GM21717 (cell line): ENCODE measurements at regions not wholly inside any gene's neighbourhood (a gene's known extent, or its start where the extent isn't known, plus 50 kb on each side); places are given as distances from the start of the nearest gene placed in this dataset.
"Not testable (repeated sequence)": the region's sequence is repeated elsewhere in the genome, so short reads cannot be mapped to it uniquely, and the experiment has no call there.

Experiments
- ATAC-seq: cut with Tn5 transposase; IDR thresholded peaks from one replicate; pipeline ENCODE4 v1.9.1; 2021; ENCODE audit warnings: mild to moderate bottlenecking, moderate library complexity; ENCODE audit not compliant: unreplicated experiment

DNA sequence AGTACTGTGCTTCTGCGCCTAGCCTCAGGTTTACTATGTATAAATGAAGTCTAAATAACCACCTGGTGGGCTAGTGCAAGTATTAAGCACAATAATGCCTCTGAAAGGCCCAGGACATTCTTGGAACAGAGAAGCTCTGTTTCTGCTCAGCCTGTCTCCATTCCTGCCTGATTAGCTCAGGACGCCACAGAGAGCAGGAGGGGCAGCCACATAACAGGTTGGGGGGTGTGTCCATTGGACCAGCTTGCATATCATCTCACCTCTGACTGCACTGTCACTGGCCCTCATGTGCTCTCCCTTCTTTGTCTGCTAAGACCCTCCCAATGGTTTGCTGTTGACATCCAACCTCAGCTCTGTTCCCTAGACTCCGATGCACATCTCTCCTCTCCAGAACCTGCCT, 52.8 kb upstream of the IKZF1 start:
- no peak for ATAC-seq

DNA sequence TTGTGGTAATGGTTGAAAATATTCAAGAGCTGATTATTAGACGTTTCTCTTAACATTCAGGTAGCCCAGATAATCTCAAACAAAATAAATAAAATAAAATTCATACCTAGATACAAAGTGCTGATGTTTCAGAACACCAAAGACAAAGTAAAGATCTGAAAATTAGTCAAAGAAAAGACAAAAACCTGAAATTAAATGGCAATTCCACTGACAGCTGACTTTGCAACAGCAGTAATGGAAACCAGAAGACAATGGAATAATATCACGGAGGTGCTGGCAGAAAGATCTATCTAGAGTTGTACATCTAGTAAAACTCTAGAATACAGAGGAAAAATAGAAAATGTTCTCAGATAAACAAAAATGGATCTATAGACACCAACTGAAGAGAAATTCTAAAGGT, 58.0 kb upstream of the IKZF1 start:
- ATAC-seq: no peak

DNA sequence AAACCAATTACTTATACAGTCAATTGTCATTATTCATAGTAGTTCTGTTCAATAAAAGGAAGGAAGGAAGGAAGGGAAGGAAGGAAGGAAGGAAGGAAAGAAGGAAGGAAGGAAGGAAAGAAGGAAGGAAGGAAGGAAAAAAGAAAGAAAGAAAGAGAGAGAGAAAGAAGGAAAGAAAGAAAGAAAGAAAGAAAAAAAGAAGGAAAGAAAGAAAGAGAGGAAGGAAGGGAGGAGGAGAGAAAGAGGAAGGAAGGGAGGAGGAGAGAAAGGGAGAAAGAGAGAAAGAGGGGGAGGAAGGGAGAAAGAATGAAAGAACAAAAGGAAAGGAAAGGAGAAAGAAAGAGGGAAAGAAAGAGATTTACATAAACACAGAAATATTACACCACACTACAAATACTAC, 62.4 kb upstream of the IKZF1 start:
- not testable (repeated sequence) for ATAC-seq

DNA sequence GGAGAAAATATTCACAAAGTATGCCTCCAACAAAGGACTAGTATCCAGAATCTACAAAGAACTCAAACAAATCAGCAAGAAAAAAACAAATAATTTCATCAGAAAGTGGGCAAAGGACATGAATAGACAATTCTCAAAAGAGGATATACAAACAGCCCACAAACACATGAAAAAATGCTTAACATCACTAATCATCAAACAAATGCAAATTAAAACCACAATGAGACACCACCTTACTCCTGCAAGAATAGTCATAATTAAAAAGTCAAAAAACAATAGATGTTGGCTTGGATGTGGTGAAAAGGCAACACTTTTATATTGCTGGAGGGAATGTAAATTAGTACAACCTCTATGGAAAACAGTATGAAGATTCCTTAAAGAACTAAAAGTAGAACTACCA, 63.8 kb upstream of the IKZF1 start:
- ATAC-seq: not testable (repeated sequence)

DNA sequence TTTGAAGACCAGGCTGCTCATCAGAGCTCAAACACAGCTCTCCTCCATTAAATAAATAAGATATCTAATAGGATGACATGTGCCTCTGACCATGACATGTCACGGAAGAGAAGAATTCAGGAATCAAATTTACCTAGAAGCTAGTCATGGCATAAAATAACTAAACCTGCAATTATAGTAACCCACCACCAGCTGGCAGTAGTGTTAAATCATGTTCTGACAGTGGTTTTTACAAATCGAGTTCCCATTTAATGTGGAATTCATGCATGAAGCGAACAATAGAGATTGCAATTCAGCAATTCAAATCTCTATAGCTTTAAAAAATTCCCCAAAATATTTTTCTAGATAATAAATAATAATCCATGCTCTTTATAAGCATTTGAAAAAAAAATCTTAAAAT, 74.6 kb upstream of the IKZF1 start:
- no peak for ATAC-seq

DNA sequence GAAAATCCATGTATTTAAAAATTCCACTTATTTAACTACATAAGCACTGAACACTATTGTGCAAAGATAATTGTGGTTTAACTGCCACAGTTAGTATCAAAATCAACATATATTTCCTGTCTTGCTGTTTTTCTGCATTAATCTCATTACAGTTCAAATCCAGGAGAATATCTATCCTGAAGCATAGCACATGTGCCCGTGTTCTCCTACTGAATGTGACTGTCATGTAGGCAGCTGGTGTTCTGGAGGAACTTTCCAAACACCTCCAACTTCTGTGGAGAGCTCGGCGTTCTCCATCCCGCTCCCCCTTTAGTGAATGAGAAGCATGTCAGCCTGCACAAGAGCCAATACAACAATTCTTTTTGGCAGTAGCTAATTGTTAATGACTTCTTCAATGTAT, 76.4 kb upstream of the IKZF1 start:
- ATAC-seq: no peak

DNA sequence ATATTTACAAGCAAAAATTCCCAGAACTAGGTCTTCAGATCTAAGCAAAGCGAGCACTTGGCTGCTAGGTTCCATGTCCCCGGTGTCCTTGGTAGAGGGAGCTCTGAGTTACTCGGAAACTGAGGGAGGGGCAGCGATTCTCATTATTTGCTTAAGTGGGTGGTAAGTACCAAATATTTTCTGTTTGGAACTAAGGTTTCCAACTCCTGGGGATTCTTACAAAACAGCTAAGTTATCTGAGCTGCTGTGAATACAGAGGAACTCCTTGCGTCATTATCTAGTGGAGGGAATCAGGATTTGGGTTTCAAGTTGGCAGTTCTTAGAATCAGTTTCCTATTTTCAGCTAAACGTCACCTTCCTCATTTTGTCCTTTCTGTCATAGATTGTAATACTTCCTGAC, 76.8 kb upstream of the IKZF1 start:
- ATAC-seq: no peak

DNA sequence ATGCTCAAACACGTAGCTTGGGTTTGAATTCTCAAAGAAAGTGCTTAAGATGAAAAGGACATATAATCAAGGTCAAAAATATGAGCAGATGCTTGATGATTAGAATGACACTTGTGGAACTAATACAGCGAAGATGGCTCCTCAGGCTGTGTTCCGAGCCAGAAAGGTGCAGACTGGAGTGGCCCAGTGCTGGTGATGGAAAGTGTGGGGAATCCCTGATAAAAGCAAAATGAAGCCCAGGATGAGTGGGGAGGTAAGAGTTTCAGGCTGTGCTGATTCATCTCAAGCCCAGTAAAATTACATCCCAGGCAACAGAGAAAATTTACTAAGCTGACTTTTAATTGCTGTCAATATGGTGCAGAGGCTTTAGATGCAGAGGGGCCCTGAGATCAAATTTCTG, 77.8 kb upstream of the IKZF1 start:
- no peak for ATAC-seq

DNA sequence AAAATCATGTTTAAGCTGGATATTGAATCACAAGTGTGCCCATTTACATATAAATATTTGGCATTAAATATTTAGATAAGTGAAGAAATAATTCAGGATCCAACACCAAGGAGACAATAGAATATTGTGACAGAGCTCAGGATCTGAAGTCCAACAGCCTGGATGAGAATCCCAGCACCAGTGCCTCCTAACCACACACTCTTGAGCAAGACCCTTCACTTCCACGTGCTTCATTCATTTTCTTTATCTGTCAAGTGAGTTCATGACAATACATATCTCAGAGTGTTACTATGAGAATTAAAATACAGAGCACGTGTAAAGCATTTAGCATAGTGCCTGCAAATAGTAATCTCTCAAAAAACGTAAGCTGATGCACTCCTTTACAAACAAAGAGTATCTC, 78.4 kb upstream of the IKZF1 start:
- no peak for ATAC-seq

DNA sequence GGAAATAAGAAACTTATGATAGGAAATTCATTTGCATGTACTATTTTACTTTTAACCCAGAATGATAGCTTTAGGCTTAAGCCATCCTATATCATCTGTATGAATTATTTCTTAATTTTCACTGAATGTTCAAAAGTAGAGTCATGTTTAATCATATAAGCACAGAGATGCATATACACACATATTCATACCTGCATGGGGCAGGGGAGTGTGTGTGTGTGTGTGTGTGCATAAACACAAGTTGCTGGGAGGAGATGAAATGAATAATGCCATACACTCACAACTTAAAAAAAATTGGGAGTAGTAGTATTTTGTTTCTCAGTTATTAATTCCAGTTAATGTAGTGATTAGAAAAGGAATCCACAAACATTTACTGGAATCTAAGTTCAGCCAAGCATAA, 83.1 kb upstream of the IKZF1 start:
- ATAC-seq: no peak

DNA sequence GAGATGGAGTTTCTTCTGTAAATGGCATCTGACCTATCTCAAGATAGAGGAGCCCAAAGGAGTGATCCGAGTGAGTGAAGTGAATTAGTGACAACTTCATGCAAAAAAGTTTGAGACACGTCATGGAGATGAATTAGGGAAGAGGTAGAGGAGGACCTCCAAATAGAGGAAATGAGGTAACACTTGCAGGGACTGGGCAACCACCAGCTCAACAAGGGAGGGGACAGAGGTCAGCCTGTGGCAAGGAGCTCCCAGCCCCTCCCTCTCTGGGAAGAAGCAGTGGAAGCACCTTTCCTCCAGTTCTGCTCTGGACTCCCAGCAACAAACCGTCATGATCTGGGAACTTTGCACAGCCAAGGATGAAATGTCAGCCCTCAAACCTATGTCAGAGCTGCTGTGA, 83.5 kb upstream of the IKZF1 start:
- no peak for ATAC-seq

DNA sequence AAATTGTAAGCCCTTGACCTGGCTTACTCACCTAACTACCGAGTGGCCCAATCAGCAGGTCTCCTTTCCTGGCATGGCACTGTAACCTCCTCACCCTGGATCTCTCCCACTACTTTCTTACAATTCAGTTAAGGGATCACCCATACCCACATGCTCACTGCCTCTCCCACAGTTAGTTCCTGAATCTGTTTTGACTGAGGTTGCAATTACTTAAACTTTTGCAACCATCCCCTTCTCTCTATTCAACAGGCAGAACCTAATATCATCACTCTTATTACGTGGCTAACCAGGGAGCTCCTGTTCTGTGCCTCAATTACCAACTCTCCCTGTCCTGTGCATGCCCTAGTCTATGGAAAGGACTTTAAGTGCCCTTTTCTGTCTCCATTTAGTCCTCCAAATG, 84.2 kb upstream of the IKZF1 start:
- ATAC-seq: no peak

DNA sequence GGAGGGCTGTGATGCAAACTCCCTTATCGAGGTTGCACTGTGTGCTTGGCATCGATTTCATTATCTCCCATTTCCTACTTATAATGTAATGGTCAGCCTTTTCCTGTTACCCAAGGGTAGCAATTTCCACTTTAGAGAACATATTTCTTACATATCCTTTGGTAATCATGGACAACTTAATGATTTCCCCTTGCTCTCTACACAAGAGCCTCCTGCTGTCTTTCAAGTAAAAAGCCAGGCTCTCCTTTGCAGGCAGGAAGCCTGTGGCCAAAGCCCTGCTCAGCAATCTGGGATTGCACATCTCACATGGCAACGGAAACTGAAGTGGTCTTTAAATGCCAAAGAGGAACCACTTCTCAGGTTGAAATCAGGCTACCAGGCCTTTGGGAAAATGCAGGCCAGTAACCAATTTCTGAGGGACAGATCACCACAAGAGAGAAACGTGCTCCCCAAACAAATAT, 86.7 kb upstream of the IKZF1 start:
- ATAC-seq: no peak

DNA sequence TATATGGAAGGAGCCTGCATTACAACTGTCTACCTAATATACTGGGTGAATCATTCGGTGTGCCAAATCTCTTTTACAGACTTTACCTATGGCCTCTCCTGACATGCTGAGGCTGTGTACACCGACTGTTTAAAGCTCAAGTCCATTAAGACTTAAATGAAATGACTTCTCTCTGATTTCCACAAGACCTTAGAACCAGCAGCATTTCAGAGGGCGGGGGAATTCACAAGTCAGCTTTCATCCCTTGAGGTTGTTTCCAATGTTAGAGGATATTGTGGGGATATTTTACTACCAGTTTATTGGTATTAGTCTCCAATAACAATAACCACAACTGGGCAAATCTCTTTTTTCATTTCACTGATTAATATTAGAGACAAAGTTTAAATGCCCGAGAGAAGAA, 87.1 kb upstream of the IKZF1 start:
- ATAC-seq: no peak

DNA sequence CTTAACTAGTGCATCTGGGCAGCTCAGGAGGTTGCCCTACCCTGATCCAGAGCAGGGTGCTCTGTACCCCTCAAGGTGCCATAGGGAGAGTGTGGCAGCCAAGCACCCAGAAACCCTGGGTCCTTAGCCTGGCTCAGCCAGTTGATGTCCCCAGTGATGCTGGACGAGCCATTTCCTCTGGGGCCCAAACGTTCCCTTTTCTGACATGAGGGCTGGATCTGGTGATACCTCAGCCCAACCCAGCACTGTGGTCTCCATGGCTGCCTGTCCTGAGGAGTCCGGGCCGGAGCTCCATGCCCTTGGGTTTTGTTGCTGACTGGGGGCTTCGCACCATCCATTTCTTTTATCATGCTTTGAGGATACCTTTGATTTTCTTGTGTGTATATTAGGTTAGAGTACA, 87.9 kb upstream of the IKZF1 start:
- ATAC-seq: no peak

DNA sequence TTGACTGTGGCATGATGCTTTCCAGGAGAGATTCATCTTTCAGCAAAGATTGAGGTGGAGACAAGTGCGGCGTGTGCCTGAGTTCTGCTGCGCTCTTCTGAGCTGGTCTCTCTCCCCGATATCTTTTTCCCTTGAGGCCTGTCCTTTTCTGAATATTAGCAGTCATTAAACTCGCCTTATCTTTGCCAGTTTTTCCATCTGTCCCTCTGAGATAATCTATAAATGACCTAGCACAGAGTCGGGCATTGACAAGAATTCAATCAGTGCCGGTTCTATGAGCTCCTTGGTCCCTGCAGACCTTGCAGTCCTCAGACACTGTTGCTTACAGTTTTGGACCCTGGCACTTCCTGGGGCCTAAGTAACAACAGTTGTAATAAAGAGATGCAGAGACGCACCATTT, 89.7 kb upstream of the IKZF1 start:
- ATAC-seq: no peak

DNA sequence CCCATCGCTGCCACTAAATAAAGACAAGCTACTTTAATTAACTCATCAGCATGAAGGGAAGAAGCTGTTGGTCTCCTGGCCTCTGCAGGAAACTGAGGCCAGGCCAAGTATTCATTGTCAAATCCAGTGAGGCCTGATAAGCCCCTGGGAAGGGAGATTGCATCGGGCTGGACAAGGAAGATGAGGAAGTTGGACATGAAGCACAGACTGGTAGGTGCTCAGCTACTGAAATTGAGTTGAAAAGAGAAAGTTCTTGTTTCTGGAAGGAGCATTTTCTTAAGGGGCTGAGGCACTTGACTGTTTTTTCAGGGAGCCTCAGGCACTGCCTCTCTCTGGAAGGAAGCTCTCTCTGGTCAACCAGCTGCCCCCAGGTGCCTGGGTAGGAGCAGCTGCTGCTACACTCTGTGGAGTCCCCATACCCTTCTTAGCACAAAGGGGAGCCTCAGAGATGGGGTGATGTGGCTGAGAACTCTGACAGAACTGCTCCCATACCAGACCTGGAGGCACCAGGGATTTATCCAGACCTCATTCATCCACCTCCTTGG, 90.3 kb upstream of the IKZF1 start:
- ATAC-seq: no peak

DNA sequence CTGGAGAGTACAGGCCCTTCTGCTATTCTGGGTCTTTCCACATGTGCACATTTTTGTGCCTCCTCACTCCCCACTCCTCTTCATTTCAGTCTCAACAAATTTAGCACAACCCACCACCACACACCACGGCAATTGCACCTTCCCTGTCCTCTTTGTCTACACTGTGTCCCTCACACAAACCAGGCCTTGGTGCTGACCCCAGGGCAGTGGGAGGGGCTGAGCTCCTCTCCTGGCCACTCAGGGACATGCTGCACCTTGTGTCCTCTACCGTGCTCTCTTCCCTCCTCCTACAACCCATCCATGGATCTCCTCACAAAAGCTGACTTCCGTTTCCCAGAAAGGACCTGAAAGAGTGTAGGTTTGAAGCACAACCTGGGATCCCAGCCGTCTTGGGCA, 90.9 kb upstream of the IKZF1 start:
- ATAC-seq: no peak

DNA sequence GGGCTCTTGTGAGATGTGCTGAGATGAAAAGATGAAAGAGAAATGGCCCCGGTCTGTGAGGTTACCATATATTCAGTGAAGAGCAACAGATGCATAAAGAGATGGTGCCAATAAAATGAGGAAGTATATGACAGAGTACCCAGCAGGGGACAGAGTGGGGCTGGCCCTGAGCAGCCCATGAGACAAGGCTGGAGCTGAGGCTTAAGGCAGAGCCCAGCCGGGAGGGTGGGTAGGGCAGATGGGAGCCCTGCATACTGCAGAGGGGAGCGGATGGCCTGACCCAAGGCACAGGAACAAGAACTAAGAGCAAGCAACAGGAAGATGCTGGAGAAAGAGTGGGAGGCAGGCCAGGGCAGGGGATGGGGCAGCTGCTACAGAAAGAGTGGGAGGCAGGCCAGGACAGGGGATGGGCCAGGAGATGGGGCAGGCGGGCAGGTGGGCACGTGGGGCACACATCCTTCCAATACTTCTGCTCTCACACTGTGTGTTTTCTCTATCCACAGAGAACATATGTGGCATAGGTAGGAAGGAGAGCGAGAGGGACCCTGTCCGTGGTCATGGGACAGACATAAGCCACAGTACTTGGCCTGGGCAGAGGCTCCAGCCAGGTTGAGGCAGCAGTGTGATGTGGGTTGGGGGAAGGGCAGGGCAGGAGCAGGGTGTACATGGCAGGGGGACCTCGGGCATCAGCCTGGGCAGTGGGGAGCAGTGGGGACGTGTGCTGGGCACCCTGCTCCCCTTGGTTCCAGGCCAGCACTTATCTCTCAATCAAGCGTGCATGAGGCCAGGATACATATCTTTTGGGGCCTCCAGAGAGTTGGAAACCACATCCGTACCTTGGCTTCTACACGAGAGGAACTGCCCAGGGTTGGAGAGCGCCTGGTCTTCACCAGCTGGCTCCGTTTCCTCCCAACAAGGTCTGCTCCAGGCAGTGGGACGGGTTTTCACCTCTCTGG, 91.6 kb upstream of the IKZF1 start:
- no peak for ATAC-seq

DNA sequence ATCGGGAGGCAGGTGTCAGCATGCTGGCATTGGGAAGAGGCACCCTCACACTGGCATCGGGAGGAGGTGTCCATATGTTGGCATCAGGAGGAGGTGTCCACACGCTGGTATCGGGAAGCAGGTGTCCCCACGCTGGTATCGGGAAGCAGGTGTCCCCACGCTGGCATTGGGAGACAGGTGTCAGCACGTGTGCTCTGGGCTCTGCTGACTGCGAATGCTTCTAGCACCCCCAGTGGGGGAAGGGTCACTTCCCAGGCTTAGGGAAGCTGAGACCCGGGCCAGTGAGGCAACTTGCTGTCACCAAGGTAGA, 92.5 kb upstream of the IKZF1 start:
- no peak for ATAC-seq

DNA sequence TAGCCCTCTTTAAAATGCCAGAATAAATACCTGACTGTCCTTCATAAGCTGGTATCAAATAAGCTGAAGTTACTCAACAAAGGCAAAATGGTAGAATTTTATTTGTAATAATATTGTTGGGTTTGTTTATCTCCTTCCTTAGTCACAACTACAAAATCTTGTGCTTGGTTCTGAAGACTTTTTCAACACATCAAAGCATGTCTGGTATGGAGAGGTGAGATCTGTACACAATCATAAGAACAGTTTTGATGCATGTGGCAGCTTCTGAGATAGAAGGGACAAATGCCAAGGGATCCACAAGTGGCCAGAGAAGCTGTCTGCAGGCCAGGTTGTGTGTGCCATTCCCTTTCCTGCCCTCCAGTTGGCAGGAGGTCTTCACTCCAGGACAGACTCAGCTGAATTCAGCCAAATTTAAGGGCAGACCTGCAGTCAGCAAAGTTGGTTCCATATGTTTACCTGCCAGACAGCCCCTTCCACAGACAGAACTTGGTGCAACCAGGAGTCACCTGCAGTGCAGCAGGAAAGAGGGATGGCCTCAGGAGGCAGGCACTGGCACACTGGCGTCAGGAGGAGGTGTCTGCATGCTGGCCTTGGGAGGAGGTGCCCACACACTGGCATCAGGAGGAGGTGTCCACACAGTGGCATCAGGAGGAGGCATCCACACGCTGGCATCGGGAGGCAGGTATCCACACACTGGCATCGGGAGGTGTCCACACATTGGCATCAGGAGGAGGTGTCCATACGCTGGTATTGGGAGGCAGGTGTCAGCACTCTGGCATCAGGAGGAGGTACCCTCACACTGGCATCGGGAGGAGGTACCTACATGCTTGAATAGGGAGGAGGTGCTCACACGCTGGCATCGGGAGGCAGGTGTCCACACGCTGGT, 93.1 kb upstream of the IKZF1 start:
- no peak for ATAC-seq

DNA sequence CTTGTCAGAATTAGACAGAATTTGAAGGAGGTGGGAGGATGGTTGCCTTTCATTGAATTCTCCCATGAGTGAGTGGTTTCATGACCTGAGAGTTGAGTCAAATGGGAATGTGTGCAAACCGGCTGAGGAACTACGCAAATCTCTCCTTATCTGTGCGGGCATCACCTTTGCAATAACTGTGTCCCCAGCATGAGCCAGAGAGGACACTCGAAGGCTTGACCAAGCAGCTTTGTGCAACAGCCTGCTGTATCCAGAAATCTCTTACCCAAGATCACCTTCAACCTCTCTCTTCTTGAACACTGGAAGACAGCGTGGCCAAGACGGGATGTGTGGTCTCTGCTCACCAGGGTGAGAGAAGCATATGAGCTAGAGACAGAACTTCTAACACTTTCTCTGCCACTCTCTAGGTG, 93.8 kb upstream of the IKZF1 start:
- no peak for ATAC-seq
